ENCODE measurements at regions not wholly inside any gene's neighbourhood (a gene's known extent, or its start where the extent isn't known, plus 50 kb on each side); places are given as distances from the start of the nearest gene placed in this dataset.
"Not testable (repeated sequence)": the region's sequence is repeated elsewhere in the genome, so short reads cannot be mapped to it uniquely, and the experiment has no call there.

DNA sequence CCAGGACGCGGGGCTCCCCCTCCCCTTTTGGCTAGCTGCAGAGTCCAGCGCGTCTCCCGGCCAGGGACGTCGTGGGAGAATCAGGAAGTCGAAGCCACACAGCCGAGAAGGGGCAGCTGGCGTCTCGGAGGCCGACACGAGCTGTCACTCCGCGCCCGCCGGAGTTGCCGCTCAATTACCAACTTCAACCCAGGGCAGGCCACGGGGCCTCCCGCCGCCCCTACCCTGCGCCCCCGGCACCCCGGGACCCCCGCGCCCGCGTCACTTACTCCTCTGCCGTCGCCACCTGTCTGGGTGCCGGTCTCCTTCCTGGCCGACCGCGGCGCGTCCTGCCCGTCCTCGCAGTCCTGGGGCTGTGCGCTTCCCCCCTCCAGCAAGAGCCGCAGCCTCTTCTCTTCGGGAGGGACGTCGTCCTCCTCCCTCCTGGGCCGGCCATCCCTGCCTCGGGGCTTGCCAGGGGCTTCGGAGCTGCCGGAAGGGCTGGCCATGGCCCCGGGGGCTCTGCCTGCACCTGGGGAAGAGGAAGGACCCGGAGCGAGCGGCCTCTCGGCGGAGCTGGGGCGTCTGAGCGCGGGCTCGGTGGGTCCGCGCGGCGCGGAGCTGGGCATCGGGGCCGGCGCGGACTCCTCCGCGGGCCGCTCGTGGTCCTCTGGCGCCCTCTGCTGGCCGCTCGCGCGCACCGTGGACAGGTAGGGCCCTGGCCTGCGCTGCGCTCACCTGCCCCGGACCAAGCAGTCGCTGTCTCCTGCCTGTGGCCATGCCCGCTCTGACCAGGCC is 65.6 kb upstream of the CLEC6A start:
- DNase-seq, result peak in 1 of 2 donors; percentile 5

- DNase-seq, result peak in 1 of 2 donors; percentile 62
These were observed 59.3 kb upstream of the CLEC6A start for GRCh38 chr12:8396225-8397071.

- not testable (repeated sequence) for DNase-seq
These were observed 58.4 kb upstream of the CLEC6A start for GRCh38 chr12:8397378-8397777.

- not testable (repeated sequence) for DNase-seq
These were observed 56.2 kb upstream of the CLEC6A start for GRCh38 chr12:8399496-8400034.

- not testable (repeated sequence) for DNase-seq
These were observed 51.9 kb upstream of the CLEC6A start for GRCh38 chr12:8403834-8404233.

DNA sequence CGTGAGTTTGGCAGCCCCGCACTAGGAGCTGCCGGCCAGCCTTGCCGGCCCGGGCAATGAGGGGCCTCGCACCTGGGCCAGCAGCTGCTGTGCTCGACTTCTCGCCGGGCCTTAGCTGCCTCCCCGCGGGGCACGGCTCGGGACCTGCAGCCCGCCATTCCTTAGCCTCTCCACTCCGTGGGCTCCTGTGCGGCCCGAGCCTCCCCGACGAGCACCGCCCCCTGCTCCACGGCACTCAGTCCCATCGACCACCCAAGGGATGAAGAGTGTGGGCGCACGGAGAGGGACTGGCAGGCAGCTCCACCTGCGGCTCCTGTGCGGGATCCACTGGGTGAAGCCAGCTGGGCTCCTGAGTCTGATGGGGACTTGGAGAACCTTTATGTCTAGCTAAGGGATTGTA is 51.4 kb upstream of the CLEC6A start:
- DNase-seq, result not testable (repeated sequence)
